Endothelial cell (in vitro differentiated cells): ENCODE measurements at regions not wholly inside any gene's neighbourhood (a gene's known extent, or its start where the extent isn't known, plus 50 kb on each side); places are given as distances from the start of the nearest gene placed in this dataset.

Experiments used
- DNase-seq: peaks from one replicate; pipeline ENCODE4 v3.0.0; 2021; ENCODE audit warnings: low spot score
- H3K27ac Mint-ChIP-seq: one replicate; pipeline ENCODE4 v1.8.0; 2021; ENCODE audit warnings: mixed read lengths, inconsistent platforms; ENCODE audit not compliant: unreplicated experiment
- H3K27me3 Mint-ChIP-seq: one replicate; pipeline ENCODE4 v1.8.0; 2021; ENCODE audit warnings: mild to moderate bottlenecking, moderate library complexity, mixed read lengths, inconsistent platforms; ENCODE audit not compliant: unreplicated experiment
- H3K36me3 Mint-ChIP-seq: one replicate; pipeline ENCODE4 v1.8.0; 2021; ENCODE audit warnings: mild to moderate bottlenecking, low read depth, mixed read lengths, inconsistent platforms; ENCODE audit not compliant: unreplicated experiment
- H3K4me1 Mint-ChIP-seq: one replicate; pipeline ENCODE4 v1.8.0; 2021; ENCODE audit warnings: mild to moderate bottlenecking, mixed read lengths, inconsistent platforms; ENCODE audit not compliant: unreplicated experiment
- H3K4me3 Mint-ChIP-seq: one replicate; pipeline ENCODE4 v1.8.0; 2021; ENCODE audit warnings: mild to moderate bottlenecking, mixed read lengths, inconsistent platforms; ENCODE audit not compliant: unreplicated experiment
- H3K9me3 Mint-ChIP-seq: one replicate; pipeline ENCODE4 v1.8.0; 2021; ENCODE audit warnings: mixed read lengths, inconsistent platforms; ENCODE audit not compliant: unreplicated experiment
- CTCF ChIP-seq: fragments of 200-600 bp; sonication (generic); IDR thresholded peaks from one replicate; pipeline ENCODE4 v1.5.0; 2021; ENCODE audit warnings: antibody characterized with exemption; ENCODE audit not compliant: unreplicated experiment

- H3K27me3 Mint-ChIP-seq, result peaks cover 5% of the 10 kb centered on the region
- no peak for TF ChIP-seq CTCF
- peaks cover 22% of the 10 kb centered on the region for H3K4me1 Mint-ChIP-seq
- no peak overlapping the region for H3K27ac Mint-ChIP-seq
- H3K36me3 Mint-ChIP-seq, result no peaks in the 10 kb centered on the region
- no peak for DNase-seq
- no peak overlapping the region for H3K4me3 Mint-ChIP-seq
- no peaks in the 10 kb centered on the region for H3K9me3 Mint-ChIP-seq
Measured at GRCh38 chr14:65332141-65332871, 80.2 kb upstream of the FUT8 start.

DNA sequence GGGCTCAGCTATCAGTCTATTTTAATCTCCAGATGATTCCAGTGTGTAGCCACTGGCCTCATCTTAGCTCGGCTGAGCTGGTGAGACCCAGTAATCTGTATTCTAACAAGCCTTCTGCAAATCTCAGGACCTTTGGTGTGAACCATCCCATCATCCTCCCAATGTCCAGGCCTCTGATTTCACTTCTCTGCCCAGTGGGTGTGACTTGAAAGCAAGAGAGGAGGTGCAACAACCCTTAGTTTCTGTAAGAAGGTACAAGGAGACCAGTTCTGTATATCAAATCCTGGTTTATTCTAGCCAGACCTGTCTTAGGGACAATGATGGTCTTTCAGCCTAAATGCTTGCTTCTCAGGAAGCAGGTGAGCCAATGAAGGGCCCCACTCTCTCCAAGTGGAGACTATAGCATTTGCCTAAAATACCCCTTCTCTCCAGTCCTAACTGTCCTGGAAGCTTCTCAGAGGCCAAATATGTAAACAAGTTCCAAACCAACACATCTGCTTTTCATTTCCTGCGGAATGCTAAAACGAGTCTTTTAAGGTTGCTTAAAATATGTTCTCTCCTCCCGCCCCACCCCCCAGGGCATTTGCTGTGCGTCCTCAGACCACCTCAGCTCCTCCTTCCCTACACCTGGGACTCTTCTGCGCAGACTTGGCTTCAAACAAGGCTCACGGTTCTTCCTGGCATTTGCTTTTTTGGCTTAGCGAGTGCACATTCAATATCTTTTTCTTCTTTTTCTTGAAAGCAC is 78.4 kb upstream of the FUT8 start:
- H3K9me3 Mint-ChIP-seq, result no peaks in the 10 kb centered on the region
- no peak overlapping the region for H3K4me3 Mint-ChIP-seq
- peaks cover 5% of the 10 kb centered on the region for H3K27me3 Mint-ChIP-seq
- no peaks in the 10 kb centered on the region for H3K36me3 Mint-ChIP-seq
- no peak overlapping the region for H3K27ac Mint-ChIP-seq
- H3K4me1 Mint-ChIP-seq, result peaks cover 22% of the 10 kb centered on the region
- TF ChIP-seq CTCF, result no peak
- no peak for DNase-seq

GRCh38 chr14:65334765-65335410 is 77.6 kb upstream of the FUT8 start:
- Mint-ChIP-seq H3K27me3 (peaks cover 5% of the 10 kb centered on the region), H3K36me3 (no peaks in the 10 kb centered on the region)
- no peak for TF ChIP-seq CTCF

GRCh38 chr14:65335411-65335947 is 77.1 kb upstream of the FUT8 start:
- TF ChIP-seq CTCF, result no peak
- DNase-seq, result no peak
- Mint-ChIP-seq H3K4me3 (no peak overlapping the region), H3K27ac (no peak overlapping the region), H3K36me3 (no peaks in the 10 kb centered on the region), H3K27me3 (peaks cover 5% of the 10 kb centered on the region), H3K9me3 (no peaks in the 10 kb centered on the region), H3K4me1 (peaks cover 17% of the 10 kb centered on the region)

More at GRCh38 chr14:65334765-65335410, 77.6 kb upstream of the FUT8 start:
- Mint-ChIP-seq H3K4me1 (peaks cover 22% of the 10 kb centered on the region), H3K27ac (no peak overlapping the region), H3K4me3 (no peak overlapping the region), H3K9me3 (no peaks in the 10 kb centered on the region)
- DNase-seq, result no peak
